K562 (cell line): ENCODE measurements at regions not wholly inside any gene's neighbourhood (a gene's known extent, or its start where the extent isn't known, plus 50 kb on each side); places are given as distances from the start of the nearest gene placed in this dataset.

Experiments
- CHD2 ChIP-seq: IDR thresholded peaks from 2 replicates; pipeline ENCODE4 v1.6.1; 2011; ENCODE audit warnings: low read depth, low read length
- CTCF ChIP-seq, 3 experiments: IDR thresholded peaks in 2 of 3; conservative IDR thresholded peaks in 1 of 3; 2 replicates each; pipeline ENCODE4 v1.5.1; 2011 to 2012; ENCODE audit warnings: low read length in 3 of 3, mild to moderate bottlenecking in 3 of 3, control low read depth in 2 of 3, improper control_type of control experiment in 1 of 3, inconsistent platforms in 1 of 3, low read depth in 1 of 3, mixed read lengths in 1 of 3, moderate library complexity in 1 of 3; ENCODE audit not compliant: insufficient read depth in 2 of 3
- DDX20 ChIP-seq: fragments of 450-650 bp; IDR thresholded peaks from 2 replicates; pipeline ENCODE4 v1.6.1; 2016; ENCODE audit warnings: missing genetic modification characterization, low read depth, mild to moderate bottlenecking, missing compliant biosample characterization, moderate library complexity
- FOXJ3 ChIP-seq: sonication (generic); formaldehyde crosslinking; IDR thresholded peaks from 2 replicates; pipeline ENCODE4 v1.4.0; 2020; ENCODE audit warnings: mild to moderate bottlenecking, missing genetic modification reagents
- POLR2AphosphoS5 ChIP-seq: IDR thresholded peaks from 2 replicates; pipeline ENCODE4 v1.6.1; 2011; ENCODE audit warnings: mild to moderate bottlenecking, low read depth, low read length, moderate library complexity; ENCODE audit not compliant: control insufficient read depth, insufficient read depth
- REST ChIP-seq, 2 experiments: fragments of 450-650 bp; formaldehyde crosslinking in 1 of 2; IDR thresholded peaks; 2 replicates each; pipeline versions ENCODE4 v1.4.0 to v1.6.1; 2014 to 2020; ENCODE audit warnings: mild to moderate bottlenecking in 2 of 2, borderline replicate concordance in 1 of 2, low read depth in 1 of 2
- TCF7L2 ChIP-seq: fragments of 150-350 bp; IDR thresholded peaks from 2 replicates; pipeline ENCODE4 v1.6.1; 2016; ENCODE audit warnings: low read depth, mild to moderate bottlenecking, low read length, moderate library complexity
- TRIM28 ChIP-seq: fragments of 450-650 bp; IDR thresholded peaks from 2 replicates; pipeline ENCODE4 v1.6.1; 2017
- ZBTB7A ChIP-seq: IDR thresholded peaks from 2 replicates; pipeline ENCODE4 v1.6.1; 2011; ENCODE audit warnings: low read depth, mild to moderate bottlenecking, low read length, moderate library complexity, borderline replicate concordance; ENCODE audit not compliant: control insufficient read depth
- ZFP91 ChIP-seq: sonication (generic); formaldehyde crosslinking; IDR thresholded peaks from 2 replicates; pipeline ENCODE4 v1.8.0; 2022; ENCODE audit warnings: mild to moderate bottlenecking, missing genetic modification reagents
- ZNF76 ChIP-seq: fragments of 250-450 bp; sonication (Bioruptor Pico); IDR thresholded peaks from 2 replicates; pipeline ENCODE4 v1.4.0; 2020; ENCODE audit warnings: mild to moderate bottlenecking, moderate library complexity, borderline replicate concordance

DNA sequence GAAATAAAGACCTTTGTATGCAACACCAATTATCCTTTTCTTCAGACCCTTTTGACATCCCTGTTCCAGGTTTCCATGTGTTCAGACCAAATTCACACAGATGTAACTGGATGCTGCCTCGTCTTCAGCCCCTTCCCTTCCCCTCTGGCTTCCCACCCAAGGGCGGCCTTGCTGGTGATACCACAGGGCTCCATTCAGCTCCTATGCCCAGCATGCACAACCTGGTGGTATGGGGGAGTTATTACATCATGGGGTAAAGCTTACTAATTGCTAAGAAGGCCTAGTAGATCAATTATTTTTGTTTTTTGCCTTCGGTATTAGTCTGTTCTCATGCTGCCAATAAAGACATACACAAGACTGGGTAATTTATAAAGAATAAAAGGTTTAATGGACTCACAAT lies 317.0 kb upstream of the CXXC4 start:
- TF ChIP-seq TRIM28 (no peak), POLR2AphosphoS5 (no peak), ZFP91 (CRISPR knock-in tag) (no peak), TCF7L2 (no peak), ZBTB7A (no peak), ZNF76 (CRISPR knock-in tag) (no peak), REST (IDR thresholded peaks at IDR 0.05; ENCODE audit: borderline replicate concordance) (no peak), REST (CRISPR knock-in tag; IDR thresholded peaks at IDR 0.05; ENCODE audit: low read depth) (no peak), CTCF (IDR thresholded peaks at IDR 0.05 in 2 of 3, conservative IDR thresholded peaks at IDR 0.05 in 1 of 3; ENCODE audit: insufficient read depth in 2 of 3, low read depth in 1 of 3, low read length in 3 of 3) (no peak), FOXJ3 (CRISPR knock-in tag) (no peak), DDX20 (tag) (no peak), CHD2 (no peak)
